HCT116 (cell line): ENCODE measurements at regions not wholly inside any gene's neighbourhood (a gene's known extent, or its start where the extent isn't known, plus 50 kb on each side); places are given as distances from the start of the nearest gene placed in this dataset.

Source experiments
- CEBPB ChIP-seq: IDR thresholded peaks from 2 replicates; pipeline ENCODE4 v1.6.1; 2012; ENCODE audit warnings: low read depth
- CTCF ChIP-seq, 3 experiments: fragments of 200-600 bp in 1 of 3; sonication (generic) in 1 of 3; IDR thresholded peaks in 2 of 3; conservative IDR thresholded peaks in 1 of 3; 2 replicates each; pipeline ENCODE4 v1.5.1; 2012 to 2017; ENCODE audit warnings: low read depth in 2 of 3, low read length in 2 of 3, antibody characterized with exemption in 1 of 3, borderline replicate concordance in 1 of 3, control low read depth in 1 of 3, mild to moderate bottlenecking in 1 of 3, mixed read lengths in 1 of 3, mixed run types in 1 of 3, moderate library complexity in 1 of 3; ENCODE audit not compliant: insufficient read depth in 1 of 3
- EZH2 ChIP-seq: fragments of 200-600 bp; sonication (generic); IDR thresholded peaks from 2 replicates; pipeline ENCODE4 v1.6.1; 2017; ENCODE audit warnings: antibody characterized with exemption, mixed run types
- FOSL1 ChIP-seq: IDR thresholded peaks from 2 replicates; pipeline ENCODE4 v1.6.1; 2012; ENCODE audit warnings: low read depth
- MAX ChIP-seq: IDR thresholded peaks from 2 replicates; pipeline ENCODE4 v1.6.1; 2012
- POLR2A ChIP-seq: IDR thresholded peaks from 2 replicates; pipeline ENCODE4 v1.7.0; 2011; ENCODE audit warnings: borderline replicate concordance; ENCODE audit not compliant: insufficient read depth, insufficient read length; ENCODE audit errors: extremely low read depth
- POLR2AphosphoS5 ChIP-seq: IDR thresholded peaks from 2 replicates; pipeline ENCODE4 v1.6.1; 2011; ENCODE audit warnings: mild to moderate bottlenecking, low read depth, low read length, moderate library complexity
- RAD21 ChIP-seq: IDR thresholded peaks from 2 replicates; pipeline ENCODE4 v1.6.1; 2012; ENCODE audit warnings: low read depth, mild to moderate bottlenecking
- SRF ChIP-seq: IDR thresholded peaks from 2 replicates; pipeline ENCODE4 v1.6.1; 2012; ENCODE audit warnings: low read depth
- YY1 ChIP-seq: IDR thresholded peaks from 2 replicates; pipeline ENCODE4 v1.6.1; 2011; ENCODE audit warnings: low read length, low read depth, moderate library complexity, mild to moderate bottlenecking; ENCODE audit not compliant: insufficient replicate concordance; ENCODE audit errors: extremely low read depth
- ZBTB33 ChIP-seq: IDR thresholded peaks from 2 replicates; pipeline ENCODE4 v1.6.1; 2011; ENCODE audit warnings: mild to moderate bottlenecking, low read length, moderate library complexity; ENCODE audit not compliant: insufficient replicate concordance; ENCODE audit errors: extremely low read depth

DNA sequence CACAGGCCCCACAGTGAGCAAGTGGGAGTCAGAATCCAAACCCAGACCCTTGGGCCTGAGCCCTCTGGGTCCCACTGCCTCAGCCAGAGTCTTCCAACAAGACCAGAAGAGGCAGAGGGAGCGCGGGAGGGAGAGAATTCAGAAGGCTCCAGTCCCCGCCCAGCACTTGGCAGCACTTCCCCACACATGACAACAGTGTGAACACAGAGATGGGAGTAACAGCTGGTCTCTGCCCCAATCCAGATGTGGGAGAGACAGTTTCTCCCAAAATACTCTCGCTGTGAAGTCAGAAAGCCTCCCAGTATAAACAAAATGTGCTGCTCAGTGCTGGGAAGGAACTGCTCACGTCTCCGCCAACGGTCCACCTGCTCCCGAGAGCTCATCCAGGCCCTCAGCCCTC lies 219.9 kb downstream of the MN1 start:
- TF ChIP-seq POLR2AphosphoS5 (no peak), CTCF (IDR thresholded peaks at IDR 0.05 in 2 of 3, conservative IDR thresholded peaks at IDR 0.05 in 1 of 3; ENCODE audit: borderline replicate concordance in 1 of 3, insufficient read depth in 1 of 3, low read depth in 2 of 3, low read length in 2 of 3) (no peak), CEBPB (no peak), POLR2A (no peak), EZH2 (no peak), RAD21 (no peak), YY1 (no peak), ZBTB33 (no peak), FOSL1 (no peak), SRF (no peak), MAX (no peak)
